ENCODE measurements at regions not wholly inside any gene's neighbourhood (a gene's known extent, or its start where the extent isn't known, plus 50 kb on each side); places are given as distances from the start of the nearest gene placed in this dataset.

DNA sequence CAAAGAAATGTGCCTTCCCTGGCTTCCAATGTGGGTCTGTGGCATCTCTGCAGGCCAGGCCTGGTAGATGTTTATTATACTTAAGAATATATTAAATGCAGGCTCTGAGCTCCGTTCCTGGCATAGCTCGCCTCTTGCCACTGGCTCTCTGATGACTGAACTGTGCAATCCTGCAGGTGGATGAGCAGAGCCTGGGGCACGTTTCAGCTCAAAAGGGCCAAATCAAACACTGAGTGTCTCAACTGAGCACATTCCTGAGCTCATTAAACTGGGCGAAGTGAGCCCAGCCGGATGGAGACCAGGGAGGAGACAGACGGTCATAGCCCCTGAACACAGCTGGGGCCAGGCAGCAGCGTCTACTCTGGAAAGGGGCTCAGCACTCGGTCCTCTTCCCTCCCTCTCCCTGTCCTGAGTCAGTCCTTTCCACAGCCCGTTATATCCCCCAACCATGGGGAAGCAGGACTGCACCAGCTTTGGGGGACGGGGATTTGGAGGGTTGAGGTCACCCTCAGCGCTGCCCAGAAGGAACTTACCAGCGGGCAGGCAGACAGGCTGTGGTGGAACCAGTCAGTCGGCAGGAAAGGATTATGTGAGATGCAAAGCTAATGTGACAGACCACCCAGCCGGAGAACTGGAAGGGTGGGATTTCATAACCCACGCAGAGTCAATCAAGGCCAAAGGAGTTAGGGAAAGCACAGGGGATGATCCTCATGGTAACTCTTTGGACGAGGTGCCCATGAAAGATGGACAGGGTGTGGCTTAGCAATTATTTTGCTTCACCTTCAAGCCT, 77.4 kb upstream of the ANKRD34C start:
- no peak for DNase-seq
- H3K27ac ChIP-seq = no peak overlapping the region
- TF ChIP-seq POLR2A (IDR thresholded peaks at IDR 0.05) = no peak
- TF ChIP-seq, protein P1, sequence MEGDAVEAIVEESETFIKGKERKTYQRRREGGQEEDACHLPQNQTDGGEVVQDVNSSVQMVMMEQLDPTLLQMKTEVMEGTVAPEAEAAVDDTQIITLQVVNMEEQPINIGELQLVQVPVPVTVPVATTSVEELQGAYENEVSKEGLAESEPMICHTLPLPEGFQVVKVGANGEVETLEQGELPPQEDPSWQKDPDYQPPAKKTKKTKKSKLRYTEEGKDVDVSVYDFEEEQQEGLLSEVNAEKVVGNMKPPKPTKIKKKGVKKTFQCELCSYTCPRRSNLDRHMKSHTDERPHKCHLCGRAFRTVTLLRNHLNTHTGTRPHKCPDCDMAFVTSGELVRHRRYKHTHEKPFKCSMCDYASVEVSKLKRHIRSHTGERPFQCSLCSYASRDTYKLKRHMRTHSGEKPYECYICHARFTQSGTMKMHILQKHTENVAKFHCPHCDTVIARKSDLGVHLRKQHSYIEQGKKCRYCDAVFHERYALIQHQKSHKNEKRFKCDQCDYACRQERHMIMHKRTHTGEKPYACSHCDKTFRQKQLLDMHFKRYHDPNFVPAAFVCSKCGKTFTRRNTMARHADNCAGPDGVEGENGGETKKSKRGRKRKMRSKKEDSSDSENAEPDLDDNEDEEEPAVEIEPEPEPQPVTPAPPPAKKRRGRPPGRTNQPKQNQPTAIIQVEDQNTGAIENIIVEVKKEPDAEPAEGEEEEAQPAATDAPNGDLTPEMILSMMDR (IDR thresholded peaks at IDR 0.05) = no peak
- H3K4me1 ChIP-seq = peaks cover 0 to 5% (median 0%) of the 10 kb centered on the region in 12 donors
- H3K27me3 ChIP-seq = peaks cover 0 to 30% (median 13%) of the 10 kb centered on the region in 9 donors
- no peaks in the 10 kb centered on the region for H3K9me3 ChIP-seq
- no peaks in the 10 kb centered on the region for H3K36me3 ChIP-seq
- 72 to 82% (median 77%) methylated on average over 16 of the region's 16 CpGs for WGBS, 4 donors
- no peak for ATAC-seq
- intact Hi-C loops (cut with DNase I) = no loop called here
- no peak overlapping the region for H3K4me3 ChIP-seq

DNA sequence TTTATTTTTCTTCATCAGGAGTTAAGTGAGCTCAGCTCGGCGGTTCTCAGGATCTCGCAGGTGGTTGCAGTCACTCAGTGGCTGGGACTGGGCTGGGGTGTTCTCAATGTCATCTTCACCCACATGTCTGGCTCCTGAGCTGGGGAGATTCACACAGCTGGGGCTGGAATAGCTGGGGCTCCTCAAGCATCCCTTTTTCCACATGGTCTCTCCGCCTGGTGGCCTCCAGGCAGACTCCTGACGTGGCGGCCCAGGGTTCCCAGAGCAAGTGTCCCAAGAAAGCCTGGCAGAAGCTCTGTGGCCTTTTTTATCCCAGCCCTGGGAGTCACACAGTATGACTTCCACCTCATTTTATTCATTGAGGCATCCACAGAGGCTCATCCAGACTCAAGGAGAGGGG, 84.1 kb upstream of the ANKRD34C start:
- no peaks in the 10 kb centered on the region for H3K36me3 ChIP-seq
- no peaks in the 10 kb centered on the region for H3K4me1 ChIP-seq
- DNase-seq (no peak), ATAC-seq (no peak)
- H3K4me3 ChIP-seq = no peak overlapping the region
- no peak overlapping the region for H3K27ac ChIP-seq
- no peaks in the 10 kb centered on the region for H3K9me3 ChIP-seq
- 91 to 97% (median 95%) methylated on average over 6 of the region's 6 CpGs for whole genome bisulfite sequencing, 4 donors
- peaks cover 0 to 15% (median 0%) of the 10 kb centered on the region in 9 donors for H3K27me3 ChIP-seq
- intact Hi-C loops (cut with DNase I) = no loop called here
- no peak for TF ChIP-seq POLR2A (IDR thresholded peaks at IDR 0.05)
- TF ChIP-seq, protein P1 (IDR thresholded peaks at IDR 0.05) = no peak

DNA sequence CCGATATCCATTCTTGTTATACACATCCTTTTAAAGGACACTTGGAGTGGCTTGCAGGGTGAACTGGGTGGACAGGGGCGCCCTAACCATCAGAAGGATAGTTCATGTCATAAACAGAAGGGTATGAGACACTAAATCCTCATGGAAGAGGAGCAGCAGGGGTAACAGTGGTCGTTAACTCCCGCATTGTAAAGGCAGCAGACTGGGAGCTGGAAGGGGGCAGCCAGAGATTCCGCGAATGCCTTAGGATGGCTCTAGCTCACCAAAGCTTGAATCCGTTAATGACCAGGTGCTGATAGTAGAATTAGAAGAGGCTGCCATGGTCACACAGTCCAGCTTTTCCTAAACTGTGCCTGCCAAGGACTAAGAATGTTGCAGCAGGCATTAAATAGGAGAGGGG, 85.2 kb upstream of the ANKRD34C start:
- DNase-seq = no peak
- ATAC-seq = no peak
- TF ChIP-seq, protein P1 (IDR thresholded peaks at IDR 0.05) = no peak
- no peak for TF ChIP-seq POLR2A (IDR thresholded peaks at IDR 0.05)

DNA sequence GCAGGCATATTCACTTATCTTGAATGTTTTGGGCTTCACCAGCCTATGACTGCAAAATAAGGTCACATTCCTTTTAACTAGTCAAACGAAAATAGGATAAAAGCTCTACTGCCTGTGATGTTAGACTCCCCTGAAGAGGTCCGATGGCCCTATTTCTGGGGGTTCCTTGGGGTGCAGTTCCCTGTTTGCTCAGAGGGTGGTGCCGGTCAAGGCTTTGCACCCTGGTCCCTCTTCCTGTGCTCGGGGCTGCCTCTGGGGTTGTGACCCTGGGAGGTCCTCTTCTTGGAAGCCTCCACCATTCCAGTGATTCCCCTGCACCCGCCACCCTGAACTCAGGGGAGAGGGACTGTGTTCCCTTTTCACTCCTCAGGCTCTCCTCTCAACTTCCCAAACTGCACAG, 86.7 kb upstream of the ANKRD34C start:
- WGBS, 4 donors = 62 to 73% (median 63%) methylated on average over 5 of the region's 5 CpGs
- ATAC-seq (no peak), DNase-seq (no peak)
- Histone ChIP-seq H3K27ac (no peak overlapping the region), H3K4me1 (no peaks in the 10 kb centered on the region), H3K27me3 (peaks cover 0 to 20% (median 0%) of the 10 kb centered on the region in 9 donors), H3K4me3 (no peak overlapping the region), H3K36me3 (no peaks in the 10 kb centered on the region), H3K9me3 (no peaks in the 10 kb centered on the region)
- intact Hi-C loops (cut with DNase I) = no loop called here
- TF ChIP-seq, protein P1 (IDR thresholded peaks at IDR 0.05) = peak in 1 of 12 donors; percentile 8
- TF ChIP-seq POLR2A (IDR thresholded peaks at IDR 0.05) = no peak

More for the DNA sequence above, 85.2 kb upstream of the ANKRD34C start:
- Histone ChIP-seq H3K27ac (no peak overlapping the region), H3K36me3 (no peaks in the 10 kb centered on the region), H3K4me3 (no peak overlapping the region), H3K27me3 (peaks cover 0 to 15% (median 0%) of the 10 kb centered on the region in 9 donors), H3K4me1 (no peaks in the 10 kb centered on the region), H3K9me3 (no peaks in the 10 kb centered on the region)
- 60 to 67% (median 64%) methylated on average over 7 of the region's 7 CpGs for WGBS, 4 donors
- intact Hi-C loops (cut with DNase I) = no loop called here

Data from heart left ventricle (tissue), 16 donors.